SH-SY5Y (cell line): ENCODE measurements at regions not wholly inside any gene's neighbourhood (a gene's known extent, or its start where the extent isn't known, plus 50 kb on each side); places are given as distances from the start of the nearest gene placed in this dataset.

Source experiments
- GATA2 ChIP-seq: IDR thresholded peaks from 2 replicates; pipeline ENCODE4 v1.6.1; 2011; ENCODE audit warnings: mild to moderate bottlenecking, low read depth, low read length
- GATA3 ChIP-seq: IDR thresholded peaks from 2 replicates; pipeline ENCODE4 v1.6.1; 2011; ENCODE audit warnings: low read depth, mild to moderate bottlenecking, low read length, moderate library complexity

- TF ChIP-seq GATA2: no peak
- TF ChIP-seq GATA3: no peak
These were observed 74.9 kb upstream of the AGAP1 start for GRCh38 chr2:235418918-235419317.
